PC-9 (cell line): ENCODE measurements at regions not wholly inside any gene's neighbourhood (a gene's known extent, or its start where the extent isn't known, plus 50 kb on each side); places are given as distances from the start of the nearest gene placed in this dataset.

ENCODE experiments used
- BruUV-seq: library from RNA; stranded (reverse); fragments of 400-500 nt; replicated peaks from 2 replicates; lab custom pipeline; 2021; lab: Mats Ljungman, UMichigan
- CTCF ChIA-PET: fragments of 300-600 bp; sonication (Branson Sonifier 250); formaldehyde crosslinking; loops from one replicate; lab custom pipeline; 2022; ENCODE audit warnings: antibody characterized with exemption; lab: Charles Lee
- POLR2A ChIA-PET: fragments of 300-600 bp; sonication (Branson Sonifier 250); formaldehyde crosslinking; loops from one replicate; lab custom pipeline; 2022; ENCODE audit warnings: antibody characterized with exemption; ENCODE audit not compliant: unreplicated experiment; lab: Charles Lee
- DNase-seq, 2 experiments: peaks; one replicate each; pipeline versions ENCODE4 v3.0.0 to v3.0.0-alpha.2; 2015 to 2022; ENCODE audit warnings: mixed read lengths in 1 of 2
- H2AFZ ChIP-seq: fragments of 200-600 bp; sonication (generic); 2 replicates; pipeline ENCODE4 v1.8.1; 2017; ENCODE audit warnings: antibody characterized with exemption
- H3F3A ChIP-seq: fragments of 200-600 bp; sonication (generic); 2 replicates; pipeline ENCODE4 v1.8.1; 2017; ENCODE audit warnings: antibody characterized with exemption, mild to moderate bottlenecking, low read depth; ENCODE audit not compliant: insufficient read depth
- H3K27ac ChIP-seq: fragments of 200-600 bp; sonication (generic); 2 replicates; pipeline ENCODE4 v1.6.1; 2016; ENCODE audit warnings: mixed run types
- H3K27me3 ChIP-seq: fragments of 200-600 bp; sonication (generic); 2 replicates; pipeline ENCODE4 v1.6.1; 2016; ENCODE audit warnings: low read depth, mixed run types; ENCODE audit not compliant: insufficient read depth
- H3K36me3 ChIP-seq: fragments of 200-600 bp; sonication (generic); 2 replicates; pipeline ENCODE4 v1.6.1; 2016; ENCODE audit warnings: low read depth, mixed run types
- H3K4me1 ChIP-seq: fragments of 200-600 bp; sonication (generic); replicated peaks from 2 replicates; pipeline ENCODE4 v1.6.1; 2016; ENCODE audit warnings: mixed run types; ENCODE audit not compliant: insufficient read depth
- H3K4me2 ChIP-seq: fragments of 200-600 bp; sonication (generic); 2 replicates; pipeline ENCODE4 v1.6.1; 2017; ENCODE audit warnings: mixed run types
- H3K4me3 ChIP-seq: fragments of 200-600 bp; sonication (generic); 2 replicates; pipeline ENCODE4 v1.6.1; 2016; ENCODE audit warnings: mixed run types
- H3K79me2 ChIP-seq: fragments of 200-600 bp; sonication (generic); 2 replicates; pipeline ENCODE4 v1.6.1; 2017; ENCODE audit warnings: low read depth, mixed run types
- H3K9me2 ChIP-seq: fragments of 200-600 bp; sonication (generic); 2 replicates; pipeline ENCODE4 v1.8.1; 2017; ENCODE audit warnings: mild to moderate bottlenecking; ENCODE audit not compliant: insufficient read depth
- H3K9me3 ChIP-seq: fragments of 200-600 bp; sonication (generic); 2 replicates; pipeline ENCODE4 v1.8.1; 2016; ENCODE audit warnings: low read depth; ENCODE audit not compliant: insufficient read depth
- H4K20me1 ChIP-seq: fragments of 200-600 bp; sonication (generic); 2 replicates; pipeline ENCODE4 v1.8.1; 2017; ENCODE audit not compliant: insufficient read depth
- EZH2 ChIP-seq: fragments of 200-600 bp; sonication (generic); IDR thresholded peaks from 2 replicates; pipeline ENCODE4 v1.8.0; 2017; ENCODE audit warnings: antibody characterized with exemption, low read depth
- intact Hi-C: fragments of 100-400 bp; cut with micrococcal nuclease; formaldehyde crosslinking; loops from one replicate; pipeline ENCODE4 v1.10.0; 2022; ENCODE audit not compliant: unreplicated experiment
- TF ChIP-seq, protein P1 (sequence below): fragments of 200-600 bp; sonication (generic); conservative IDR thresholded peaks from 2 replicates; pipeline ENCODE4 v1.6.1; 2017; ENCODE audit warnings: mixed run types, antibody characterized with exemption, mild to moderate bottlenecking, moderate library complexity

DNA sequence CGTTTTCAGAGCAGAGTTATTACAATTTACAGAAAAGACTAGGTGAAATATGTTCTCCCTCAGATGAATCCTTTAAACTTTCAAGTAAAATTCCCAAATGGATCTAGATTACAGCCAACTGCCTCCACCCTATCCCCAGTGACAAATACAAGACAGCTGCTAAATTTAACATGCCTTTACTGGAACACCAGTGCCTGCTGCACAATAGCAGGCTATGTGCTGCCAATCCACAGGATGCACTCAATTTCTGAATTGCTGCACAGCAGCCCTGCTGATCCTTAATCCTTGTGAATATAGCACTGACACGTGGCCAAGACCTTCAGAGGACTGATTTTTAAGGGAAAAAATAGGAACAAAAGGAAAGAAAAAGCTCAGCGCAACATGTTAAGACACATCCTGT is 128.9 kb downstream of the CCER1 start:
- Histone ChIP-seq H3K4me3 (no peak overlapping the region), H4K20me1 (no peaks in the 10 kb centered on the region), H3K9me3 (no peaks in the 10 kb centered on the region; the same call in 1 of the 2 replicates), H3K27me3 (no peaks in the 10 kb centered on the region), H3F3A (no peaks in the 10 kb centered on the region), H3K36me3 (no peaks in the 10 kb centered on the region), H3K4me1 (no peaks in the 10 kb centered on the region), H3K79me2 (no peaks in the 10 kb centered on the region), H3K9me2 (no peaks in the 10 kb centered on the region; the same call in 1 of the 2 replicates), H2AFZ (no peak overlapping the region), H3K4me2 (no peak overlapping the region), H3K27ac (no peak overlapping the region)
- intact Hi-C loops = no loop called here
- no peak for DNase-seq
- BruUV-seq = no TSS peak
- ChIA-PET CTCF (no interaction called here), POLR2A (no interaction called here)
- TF ChIP-seq EZH2 = no peak
- TF ChIP-seq, protein P1, sequence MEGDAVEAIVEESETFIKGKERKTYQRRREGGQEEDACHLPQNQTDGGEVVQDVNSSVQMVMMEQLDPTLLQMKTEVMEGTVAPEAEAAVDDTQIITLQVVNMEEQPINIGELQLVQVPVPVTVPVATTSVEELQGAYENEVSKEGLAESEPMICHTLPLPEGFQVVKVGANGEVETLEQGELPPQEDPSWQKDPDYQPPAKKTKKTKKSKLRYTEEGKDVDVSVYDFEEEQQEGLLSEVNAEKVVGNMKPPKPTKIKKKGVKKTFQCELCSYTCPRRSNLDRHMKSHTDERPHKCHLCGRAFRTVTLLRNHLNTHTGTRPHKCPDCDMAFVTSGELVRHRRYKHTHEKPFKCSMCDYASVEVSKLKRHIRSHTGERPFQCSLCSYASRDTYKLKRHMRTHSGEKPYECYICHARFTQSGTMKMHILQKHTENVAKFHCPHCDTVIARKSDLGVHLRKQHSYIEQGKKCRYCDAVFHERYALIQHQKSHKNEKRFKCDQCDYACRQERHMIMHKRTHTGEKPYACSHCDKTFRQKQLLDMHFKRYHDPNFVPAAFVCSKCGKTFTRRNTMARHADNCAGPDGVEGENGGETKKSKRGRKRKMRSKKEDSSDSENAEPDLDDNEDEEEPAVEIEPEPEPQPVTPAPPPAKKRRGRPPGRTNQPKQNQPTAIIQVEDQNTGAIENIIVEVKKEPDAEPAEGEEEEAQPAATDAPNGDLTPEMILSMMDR = no peak

- Histone ChIP-seq H3K27ac (no peak overlapping the region), H3F3A (no peaks in the 10 kb centered on the region), H3K9me2 (no peaks in the 10 kb centered on the region; the same call in 1 of the 2 replicates), H3K27me3 (no peaks in the 10 kb centered on the region), H2AFZ (no peak overlapping the region), H3K4me3 (no peak overlapping the region), H4K20me1 (no peaks in the 10 kb centered on the region), H3K36me3 (no peaks in the 10 kb centered on the region), H3K4me2 (no peak overlapping the region), H3K9me3 (peaks cover 3% of the 10 kb centered on the region; the same call in 1 of the 2 replicates), H3K79me2 (no peaks in the 10 kb centered on the region), H3K4me1 (no peaks in the 10 kb centered on the region)
- intact Hi-C loops = no loop called here
- no TSS peak for BruUV-seq
- TF ChIP-seq, protein P1 = no peak
- no peak for TF ChIP-seq EZH2
- no peak for DNase-seq
- ChIA-PET POLR2A (no interaction called here), CTCF (no interaction called here)
Observed at GRCh38 chr12:90823859-90824258, 131.1 kb downstream of the CCER1 start.

- H3K9me3 ChIP-seq = peaks cover 3% of the 10 kb centered on the region; the same call in 1 of the 2 replicates
- CTCF ChIA-PET = no interaction called here
- TF ChIP-seq, protein P1 = no peak
- TF ChIP-seq EZH2 = no peak
- no peaks in the 10 kb centered on the region for H3K79me2 ChIP-seq
- no peak overlapping the region for H3K4me2 ChIP-seq
- no peak for DNase-seq
- H3K9me2 ChIP-seq = no peaks in the 10 kb centered on the region; the same call in 1 of the 2 replicates
- intact Hi-C loops = no loop called here
- no peaks in the 10 kb centered on the region for H3K4me1 ChIP-seq
- BruUV-seq = no TSS peak
- no peaks in the 10 kb centered on the region for H3K27me3 ChIP-seq
- H3F3A ChIP-seq = no peaks in the 10 kb centered on the region
- H2AFZ ChIP-seq = no peak overlapping the region
- POLR2A ChIA-PET = no interaction called here
- H3K4me3 ChIP-seq = no peak overlapping the region
- H3K36me3 ChIP-seq = no peaks in the 10 kb centered on the region
- H3K27ac ChIP-seq = no peak overlapping the region
- H4K20me1 ChIP-seq = no peaks in the 10 kb centered on the region
Observed at GRCh38 chr12:90819709-90820108, 135.3 kb downstream of the CCER1 start.
